DND-41 (cell line): ENCODE measurements at regions not wholly inside any gene's neighbourhood (a gene's known extent, or its start where the extent isn't known, plus 50 kb on each side); places are given as distances from the start of the nearest gene placed in this dataset.
"Not testable (repeated sequence)": the region's sequence is repeated elsewhere in the genome, so short reads cannot be mapped to it uniquely, and the experiment has no call there.

Source experiments
- CTCF ChIP-seq: IDR thresholded peaks from 2 replicates; pipeline ENCODE4 v1.5.1; 2012; ENCODE audit warnings: borderline replicate concordance, low read length, moderate library complexity, mild to moderate bottlenecking; ENCODE audit not compliant: poor library complexity, severe bottlenecking; ENCODE audit errors: extremely low read depth
- EZH2 ChIP-seq: IDR thresholded peaks from 3 replicates; pipeline ENCODE4 v1.6.1; 2012; ENCODE audit warnings: borderline replicate concordance, low read depth, mild to moderate bottlenecking, moderate library complexity, low read length, inconsistent platforms; ENCODE audit not compliant: severe bottlenecking

- not testable (repeated sequence) for TF ChIP-seq CTCF, EZH2
Observed at GRCh38 chr5:148889936-148890335, 63.5 kb downstream of the ADRB2 start.
